AG10803 (cell line): ENCODE measurements at regions not wholly inside any gene's neighbourhood (a gene's known extent, or its start where the extent isn't known, plus 50 kb on each side); places are given as distances from the start of the nearest gene placed in this dataset.

ENCODE experiments used
- DNase-seq: peaks from one replicate; pipeline ENCODE4 v3.0.0; 2010; ENCODE audit warnings: low read depth
- H3K4me3 ChIP-seq: 2 replicates; pipeline ENCODE4 v1.5.1; 2011; ENCODE audit warnings: mild to moderate bottlenecking, low read length, control low read depth
- CTCF ChIP-seq: conservative IDR thresholded peaks from 2 replicates; pipeline ENCODE4 v1.5.1; 2011; ENCODE audit warnings: mild to moderate bottlenecking, low read length, control low read depth, inconsistent platforms

- no peak overlapping the region for H3K4me3 ChIP-seq
- no peak for TF ChIP-seq CTCF
- no peak for DNase-seq
Observed at GRCh38 chr2:397521-397920, 109.6 kb upstream of the ALKAL2 start.

GRCh38 chr2:396903-397302 lies 109.0 kb upstream of the ALKAL2 start:
- TF ChIP-seq CTCF, result no peak
- no peak for DNase-seq
- no peak overlapping the region for H3K4me3 ChIP-seq

GRCh38 chr2:395886-396285 lies 108.0 kb upstream of the ALKAL2 start:
- no peak overlapping the region for H3K4me3 ChIP-seq
- no peak for TF ChIP-seq CTCF
- DNase-seq, result no peak

- peak; percentile 1 for DNase-seq
- no peak overlapping the region for H3K4me3 ChIP-seq
- TF ChIP-seq CTCF, result no peak
Observed at GRCh38 chr2:393711-394696, 106.1 kb upstream of the ALKAL2 start.

GRCh38 chr2:392926-393280 lies 105.0 kb upstream of the ALKAL2 start:
- no peak overlapping the region for H3K4me3 ChIP-seq
- no peak for TF ChIP-seq CTCF
- no peak for DNase-seq

GRCh38 chr2:392181-392925 lies 104.5 kb upstream of the ALKAL2 start:
- TF ChIP-seq CTCF, result no peak
- H3K4me3 ChIP-seq, result no peak overlapping the region
- DNase-seq, result no peak
